ENCODE measurements at regions not wholly inside any gene's neighbourhood (a gene's known extent, or its start where the extent isn't known, plus 50 kb on each side); places are given as distances from the start of the nearest gene placed in this dataset.
"Not testable (repeated sequence)": the region's sequence is repeated elsewhere in the genome, so short reads cannot be mapped to it uniquely, and the experiment has no call there.

GRCh38 chr10:53029872-53030849, 257.6 kb upstream of the MBL2 start:
- not testable (repeated sequence) for TF ChIP-seq CTCF (IDR thresholded peaks at IDR 0.05 in 4 of 5, conservative IDR thresholded peaks at IDR 0.05 in 1 of 5); POLR2A (IDR thresholded peaks at IDR 0.05)
